AG04450 (cell line): ENCODE measurements at regions not wholly inside any gene's neighbourhood (a gene's known extent, or its start where the extent isn't known, plus 50 kb on each side); places are given as distances from the start of the nearest gene placed in this dataset.

ENCODE experiments used
- CTCF ChIA-PET: fragments of 300-600, 350-600 bp; formaldehyde crosslinking; extraction: SDS; loops from one replicate; lab custom pipeline; 2022; ENCODE audit warnings: antibody characterized with exemption, inconsistent platforms; lab: Charles Lee
- POLR2A ChIA-PET: fragments of 350-600 bp; formaldehyde crosslinking; extraction: SDS; loops from one replicate; lab custom pipeline; 2021; ENCODE audit warnings: antibody characterized with exemption, inconsistent platforms; lab: Yijun Ruan, JAX
- DNase-seq: peaks from one replicate; pipeline ENCODE4 v3.0.0-alpha.2; 2011; ENCODE audit warnings: low read depth, low spot score
- H3K27ac ChIP-seq: one replicate; pipeline ENCODE4 v1.5.1; 2012; ENCODE audit warnings: low read depth, low read length, control low read depth
- H3K27me3 ChIP-seq: one replicate; pipeline ENCODE4 v1.6.0; 2012; ENCODE audit warnings: low read length; ENCODE audit not compliant: control insufficient read depth, insufficient read depth
- H3K4me3 ChIP-seq: 2 replicates; pipeline ENCODE4 v1.5.1; 2011; ENCODE audit warnings: mild to moderate bottlenecking, low read depth, low read length, control low read depth
- H3K9me3 ChIP-seq: 2 replicates; pipeline ENCODE4 v1.5.1; 2012; ENCODE audit warnings: low read length; ENCODE audit not compliant: control insufficient read depth, insufficient read depth
- CTCF ChIP-seq: IDR thresholded peaks from 2 replicates; pipeline ENCODE4 v1.5.1; 2011; ENCODE audit warnings: low read depth, low read length, control low read depth, inconsistent platforms

DNA sequence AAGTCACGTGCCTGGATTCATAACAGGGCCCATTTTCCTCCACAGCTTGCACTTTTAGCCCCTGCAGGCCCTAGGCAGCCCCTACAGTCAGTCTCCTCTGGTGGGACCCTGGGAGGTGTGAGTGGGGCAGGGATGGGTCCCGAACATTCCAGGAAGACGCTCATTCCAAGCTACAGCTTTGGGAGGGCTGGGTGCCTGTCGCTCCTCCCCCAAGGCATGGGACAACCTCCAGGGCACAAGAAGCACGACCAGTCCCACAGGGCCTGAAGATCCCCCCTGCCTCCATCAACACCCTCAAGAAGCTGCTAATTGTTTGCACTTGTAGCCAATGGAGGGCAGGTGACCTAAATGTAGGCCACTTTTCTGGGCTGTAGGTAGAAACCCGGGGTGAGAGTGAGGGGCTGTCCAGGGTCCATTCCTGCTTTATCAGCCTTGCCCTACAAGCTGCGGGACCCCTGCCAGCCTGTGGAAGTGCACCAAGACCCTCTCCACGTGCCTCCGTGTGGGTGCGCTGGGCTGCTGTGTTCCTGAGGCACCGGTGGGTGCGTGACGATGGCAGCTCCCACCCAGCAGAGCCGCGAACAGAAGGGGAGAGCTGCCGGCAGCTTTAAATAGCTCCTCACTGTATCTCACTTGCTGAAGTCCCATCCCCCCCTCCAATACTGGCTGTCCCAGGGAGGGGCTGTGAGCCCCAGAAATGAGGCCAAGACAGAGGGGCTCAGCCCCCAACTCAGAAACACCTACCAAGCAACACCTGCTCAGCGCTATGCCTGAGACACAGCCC, 91.9 kb upstream of the ARAP3 start:
- CTCF ChIA-PET = no interaction called here
- H3K27ac ChIP-seq = no peak overlapping the region
- no peak for DNase-seq
- no peaks in the 10 kb centered on the region for H3K9me3 ChIP-seq
- peaks cover 23% of the 10 kb centered on the region for H3K27me3 ChIP-seq
- POLR2A ChIA-PET = no interaction called here
- no peak for TF ChIP-seq CTCF
- H3K4me3 ChIP-seq = no peak overlapping the region

DNA sequence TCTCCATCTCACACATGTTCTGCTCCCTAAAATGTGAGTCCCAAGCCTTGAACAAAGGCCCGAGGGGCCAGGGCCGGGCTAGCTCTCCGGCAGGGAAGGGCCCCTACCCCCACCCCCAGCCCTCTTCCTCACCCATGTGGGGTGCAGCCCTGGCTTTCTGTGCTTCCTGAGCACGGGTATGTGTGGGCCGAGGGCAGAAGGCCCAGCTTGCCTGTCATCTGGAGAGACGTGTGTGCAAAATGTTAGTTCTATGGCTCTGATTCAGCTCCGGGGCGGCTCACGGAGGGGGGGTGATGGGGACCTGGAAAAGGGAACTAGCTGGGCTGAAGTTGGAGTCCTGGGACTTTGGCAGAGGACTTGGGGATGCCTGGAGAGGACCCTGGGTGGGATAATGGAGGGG, 90.3 kb upstream of the ARAP3 start:
- POLR2A ChIA-PET = no interaction called here
- TF ChIP-seq CTCF = no peak
- peaks cover 32% of the 10 kb centered on the region for H3K27me3 ChIP-seq

DNA sequence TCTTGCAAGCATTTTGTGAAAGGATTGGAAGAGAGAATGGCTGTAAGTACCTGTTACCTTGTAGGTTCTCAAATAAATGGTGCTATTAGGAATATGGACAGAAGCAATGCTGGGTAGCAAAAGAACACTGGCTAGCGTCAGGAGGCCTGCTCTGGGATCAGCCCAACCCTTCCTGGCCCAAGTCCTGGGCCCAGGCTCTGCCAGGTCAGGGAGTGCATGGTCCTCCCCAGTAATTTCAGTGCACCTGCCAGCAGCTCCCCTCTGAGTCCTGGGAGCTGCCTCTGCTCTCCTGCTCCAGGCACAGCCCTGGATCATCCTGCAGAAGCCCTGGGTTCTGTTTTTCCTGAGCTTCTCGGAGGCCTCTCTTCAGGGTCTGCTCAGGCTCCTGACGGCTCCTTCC, 89.5 kb upstream of the ARAP3 start:
- Histone ChIP-seq H3K9me3 (no peaks in the 10 kb centered on the region; the same call in 1 of the 2 replicates), H3K27ac (no peak overlapping the region), H3K27me3 (peaks cover 32% of the 10 kb centered on the region), H3K4me3 (no peak overlapping the region)
- CTCF ChIA-PET = no interaction called here
- POLR2A ChIA-PET = no interaction called here
- DNase-seq = no peak
- no peak for TF ChIP-seq CTCF

More for the DNA sequence above, 90.3 kb upstream of the ARAP3 start:
- no peaks in the 10 kb centered on the region; the same call in 1 of the 2 replicates for H3K9me3 ChIP-seq
- no peak overlapping the region for H3K4me3 ChIP-seq
- H3K27ac ChIP-seq = no peak overlapping the region
- CTCF ChIA-PET = no interaction called here
- no peak for DNase-seq

- no peak for DNase-seq
- POLR2A ChIA-PET = no interaction called here
- no peak overlapping the region for H3K27ac ChIP-seq
- no peak for TF ChIP-seq CTCF
- peaks cover 32% of the 10 kb centered on the region for H3K27me3 ChIP-seq
- CTCF ChIA-PET = no interaction called here
- H3K4me3 ChIP-seq = no peak overlapping the region
- H3K9me3 ChIP-seq = no peaks in the 10 kb centered on the region; the same call in 1 of the 2 replicates
Observed at GRCh38 chr5:141771031-141771430, 89.0 kb upstream of the ARAP3 start.

DNA sequence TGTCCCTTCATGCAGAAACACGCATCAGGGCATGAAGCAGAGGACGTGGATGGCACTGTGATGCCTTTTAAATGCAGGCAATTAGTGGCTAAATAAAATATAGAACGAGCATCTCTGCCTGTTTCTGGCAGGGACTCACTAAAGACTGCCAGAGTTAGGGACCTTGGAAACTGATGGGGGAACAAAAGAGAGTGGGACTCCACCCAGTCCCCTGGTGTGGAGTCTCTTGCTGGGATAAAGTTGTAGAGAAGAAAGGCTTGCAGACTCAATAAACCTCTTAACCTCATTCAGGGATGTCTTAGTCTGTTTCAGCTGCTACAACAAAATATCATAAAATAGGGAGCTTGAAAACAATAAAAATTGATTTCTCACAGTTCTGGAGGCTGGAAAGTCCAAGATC, 87.6 kb upstream of the ARAP3 start:
- Histone ChIP-seq H3K9me3 (no peaks in the 10 kb centered on the region; the same call in 1 of the 2 replicates), H3K4me3 (no peak overlapping the region), H3K27me3 (peaks cover 33% of the 10 kb centered on the region), H3K27ac (no peak overlapping the region)
- ChIA-PET CTCF (no interaction called here), POLR2A (no interaction called here)
- no peak for DNase-seq
- no peak for TF ChIP-seq CTCF
